HepG2 (cell line): ENCODE measurements at regions not wholly inside any gene's neighbourhood (a gene's known extent, or its start where the extent isn't known, plus 50 kb on each side); places are given as distances from the start of the nearest gene placed in this dataset.

Source experiments
- ATAC-seq: fragments of 200-7000 bp; cut with Tn5 transposase; 3 replicates; pipeline ENCODE4 v1.9.1; 2020; ENCODE audit warnings: mild to moderate bottlenecking, moderate library complexity
- BruUV-seq: library from RNA; stranded (reverse); fragments of 400-500 nt; replicated peaks from 2 replicates; lab custom pipeline; 2021; lab: Mats Ljungman, UMichigan
- CTCF ChIA-PET: fragments of 300-600 bp; formaldehyde crosslinking; extraction: SDS; loops from one replicate; lab custom pipeline; 2021; ENCODE audit warnings: low total read pairs, inconsistent platforms, low intra/inter-chr PET ratio; lab: Yijun Ruan, JAX
- POLR2A ChIA-PET: fragments of 350-600 bp; sonication (Branson Sonifier 250); formaldehyde crosslinking; loops from one replicate; lab custom pipeline; 2020; ENCODE audit warnings: antibody characterized with exemption, inconsistent platforms; lab: Yijun Ruan, JAX
- DNase-seq: peaks from one replicate; pipeline ENCODE4 v3.0.0-alpha.2; 2015; ENCODE audit warnings: low spot score
- FAIRE-seq: peaks from 3 replicates; lab custom pipeline; 2011; peaks lifted over from hg19 to GRCh38; lab: Jason Lieb, UNC
- H2AFZ ChIP-seq: one replicate; pipeline ENCODE4 v1.6.1; 2011; ENCODE audit warnings: low read length, inconsistent platforms
- H3K27ac ChIP-seq: fragments of 300-600 bp; 3 replicates; pipeline ENCODE4 v1.8.0; 2011; ENCODE audit warnings: mixed run types, mild to moderate bottlenecking, mixed read lengths, low read length, inconsistent platforms; ENCODE audit not compliant: insufficient read depth; ENCODE audit errors: extremely low read length
- H3K27me3 ChIP-seq, 2 experiments: fragments of 200-600 bp in 1 of 2; 2 replicates in 1 of 2; 3 replicates in 1 of 2; pipeline versions ENCODE4 v1.6.0 to v1.8.0; 2011; ENCODE audit warnings: low read length in 2 of 2, mild to moderate bottlenecking in 2 of 2, moderate library complexity in 2 of 2, inconsistent platforms in 1 of 2; ENCODE audit not compliant: insufficient read depth in 2 of 2, control insufficient read depth in 1 of 2
- H3K36me3 ChIP-seq, 2 experiments: fragments of 200-600 bp in 1 of 2; replicated peaks in 1 of 2; 2 replicates in 1 of 2; 3 replicates in 1 of 2; pipeline versions ENCODE4 v1.5.1 to v1.8.0; 2011; ENCODE audit warnings: low read length in 2 of 2, inconsistent platforms in 1 of 2; ENCODE audit not compliant: insufficient read depth in 2 of 2, control insufficient read depth in 1 of 2
- H3K4me1 ChIP-seq: 2 replicates; pipeline ENCODE4 v1.5.1; 2012; ENCODE audit warnings: low read length, inconsistent platforms; ENCODE audit not compliant: insufficient read depth
- H3K4me2 ChIP-seq: 2 replicates; pipeline ENCODE4 v1.6.0; 2011; ENCODE audit warnings: low read depth, low read length, inconsistent platforms
- H3K4me3 ChIP-seq, 3 experiments: fragments of 200-600 bp in 1 of 3; sonication (generic), shearing (Covaris generic) in 1 of 3; replicated peaks in 1 of 3; 2 replicates each; pipeline ENCODE4 v1.5.1; 2011 to 2016; ENCODE audit warnings: low read length in 3 of 3, inconsistent platforms in 2 of 3, low read depth in 2 of 3, mild to moderate bottlenecking in 2 of 3, control low read depth in 1 of 3, mixed read lengths in 1 of 3; ENCODE audit not compliant: insufficient read depth in 1 of 3
- H3K79me2 ChIP-seq: one replicate; pipeline ENCODE4 v1.6.1; 2011; ENCODE audit warnings: low read length, inconsistent platforms; ENCODE audit not compliant: insufficient read depth
- H3K9ac ChIP-seq: 2 replicates; pipeline ENCODE4 v1.6.0; 2011; ENCODE audit warnings: mild to moderate bottlenecking, low read depth, low read length, inconsistent platforms; ENCODE audit not compliant: insufficient read depth
- H3K9me3 ChIP-seq: 2 replicates; pipeline ENCODE4 v1.5.1; 2012; ENCODE audit warnings: mild to moderate bottlenecking, low read length
- H4K20me1 ChIP-seq: 2 replicates; pipeline ENCODE4 v1.6.0; 2011; ENCODE audit warnings: inconsistent platforms, mild to moderate bottlenecking, low read length, moderate library complexity; ENCODE audit not compliant: insufficient read depth
- CCDC6 ChIP-seq: sonication (generic); formaldehyde crosslinking; IDR thresholded peaks from 2 replicates; pipeline ENCODE4 v1.8.1; 2022; ENCODE audit warnings: mild to moderate bottlenecking, missing genetic modification reagents, moderate library complexity
- FOXP1 ChIP-seq, 2 experiments: fragments of 450-650 bp in 1 of 2; IDR thresholded peaks; 2 replicates each; pipeline ENCODE4 v1.6.1; 2017 to 2018; ENCODE audit warnings: antibody characterized with exemption in 1 of 2
- HNRNPK ChIP-seq: fragments of 200-400 bp; formaldehyde crosslinking; IDR thresholded peaks from 2 replicates; pipeline ENCODE4 v1.6.1; 2018; ENCODE audit warnings: low read length, low read depth, moderate library complexity, mild to moderate bottlenecking; ENCODE audit not compliant: poor library complexity, severe bottlenecking
- SRSF1 ChIP-seq: fragments of 200-400 bp; formaldehyde crosslinking; optimal IDR thresholded peaks from 2 replicates; pipeline ENCODE3; 2017; ENCODE audit warnings: mild to moderate bottlenecking, low read depth, low read length, moderate library complexity
- ZNF138 ChIP-seq: sonication (generic); formaldehyde crosslinking; IDR thresholded peaks from 2 replicates; pipeline ENCODE4 v1.5.0; 2020; ENCODE audit warnings: mild to moderate bottlenecking, low read depth, missing genetic modification reagents
- ZNF205 ChIP-seq: IDR thresholded peaks from 2 replicates; pipeline ENCODE4 v1.6.1; 2018; ENCODE audit warnings: missing biosample characterization, missing genetic modification reagents
- WGBS: methylation state at CpG from one replicate; pipeline ENCODE4 v1.1.6; 2017; ENCODE audit warnings: low lambda C conversion rate; 5-methylcytosine and 5-hydroxymethylcytosine counted together
- in situ Hi-C: cut with HindIII; loops from 2 replicates; pipeline ENCODE4 v1.10.0; 2017; ENCODE audit warnings: low pct_unique_long_range_greater_than_20kb; ENCODE audit not compliant: extremely low pct_ligation_motif_present
- intact Hi-C: fragments of 100-400 bp; cut with micrococcal nuclease; formaldehyde crosslinking; loops from one replicate; pipeline ENCODE4 v1.10.0; 2022; ENCODE audit not compliant: unreplicated experiment
- TF ChIP-seq, protein P1 (sequence below): IDR thresholded peaks from 2 replicates; pipeline ENCODE4 v1.6.1; 2016; ENCODE audit warnings: low read depth
- TF ChIP-seq, protein P2 (sequence below): sonication (generic); formaldehyde crosslinking; IDR thresholded peaks from 2 replicates; pipeline ENCODE4 v1.4.0; 2020; ENCODE audit warnings: missing genetic modification reagents

DNA sequence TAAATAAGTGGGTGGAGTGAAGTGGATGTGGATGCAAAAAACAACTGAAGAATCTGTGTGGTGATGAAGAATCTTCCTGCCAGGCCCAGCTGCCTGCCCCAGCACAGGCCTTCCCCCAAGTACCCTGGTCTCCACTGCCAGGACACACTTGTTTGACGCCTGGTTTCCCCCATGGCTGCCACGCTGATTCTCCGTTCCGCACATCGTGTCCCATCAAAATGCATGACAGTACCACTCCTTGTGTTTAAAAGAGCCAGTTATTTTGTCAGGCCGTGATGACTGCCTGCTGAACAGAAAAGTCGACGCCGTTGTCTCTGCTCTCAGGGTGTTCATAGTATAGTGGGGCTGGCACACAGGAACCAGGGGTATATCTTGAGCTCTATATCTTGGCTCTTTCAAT is 50.3 kb upstream of the KYNU start (continued):
- TF ChIP-seq, protein P1, sequence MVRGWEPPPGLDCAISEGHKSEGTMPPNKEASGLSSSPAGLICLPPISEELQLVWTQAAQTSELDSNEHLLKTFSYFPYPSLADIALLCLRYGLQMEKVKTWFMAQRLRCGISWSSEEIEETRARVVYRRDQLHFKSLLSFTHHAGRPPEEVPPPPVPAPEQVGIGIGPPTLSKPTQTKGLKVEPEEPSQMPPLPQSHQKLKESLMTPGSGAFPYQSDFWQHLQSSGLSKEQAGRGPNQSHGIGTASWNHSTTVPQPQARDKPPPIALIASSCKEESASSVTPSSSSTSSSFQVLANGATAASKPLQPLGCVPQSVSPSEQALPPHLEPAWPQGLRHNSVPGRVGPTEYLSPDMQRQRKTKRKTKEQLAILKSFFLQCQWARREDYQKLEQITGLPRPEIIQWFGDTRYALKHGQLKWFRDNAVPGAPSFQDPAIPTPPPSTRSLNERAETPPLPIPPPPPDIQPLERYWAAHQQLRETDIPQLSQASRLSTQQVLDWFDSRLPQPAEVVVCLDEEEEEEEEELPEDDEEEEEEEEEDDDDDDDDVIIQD: no peak

DNA sequence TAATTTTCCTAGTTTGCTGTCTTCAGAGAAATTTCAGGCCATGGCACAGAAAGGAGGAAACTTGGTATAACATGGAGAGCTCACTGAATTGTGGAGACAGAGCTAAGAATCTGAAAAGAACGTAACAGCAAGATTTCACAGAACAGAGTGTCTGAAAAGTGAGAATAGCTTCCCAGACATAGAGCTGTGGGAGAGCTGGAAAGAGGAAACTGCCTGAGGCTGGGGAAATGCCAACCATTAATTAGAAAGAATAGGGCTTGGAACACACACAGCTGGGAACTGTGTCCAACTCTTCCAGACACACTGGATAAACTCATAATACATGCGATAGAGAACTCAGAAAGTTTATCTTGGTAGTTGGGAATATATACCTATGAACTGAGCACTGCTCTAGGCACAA is 51.6 kb upstream of the KYNU start:
- Histone ChIP-seq H3K27ac (no peak overlapping the region), H3K9me3 (no peaks in the 10 kb centered on the region), H3K27me3 (no peaks in the 10 kb centered on the region), H3K9ac (no peak overlapping the region), H3K4me2 (no peak overlapping the region), H3K4me1 (no peaks in the 10 kb centered on the region), H3K36me3 (no peaks in the 10 kb centered on the region), H3K79me2 (no peaks in the 10 kb centered on the region), H2AFZ (no peak overlapping the region), H3K4me3 (no peak overlapping the region), H4K20me1 (no peaks in the 10 kb centered on the region)
- no peak for DNase-seq
- 52% methylated on average over 2 of the region's 2 CpGs for WGBS
- ChIA-PET POLR2A (no interaction called here), CTCF (no interaction called here)
- no peak for FAIRE-seq
- in situ Hi-C loops (no loop called here), intact Hi-C loops (no loop called here)
- no peak for ATAC-seq
- no TSS peak for BruUV-seq
- TF ChIP-seq CCDC6: no peak
- no peak for TF ChIP-seq ZNF138 (CRISPR knock-in tag)
- no peak for TF ChIP-seq HNRNPK
- TF ChIP-seq, protein P2, sequence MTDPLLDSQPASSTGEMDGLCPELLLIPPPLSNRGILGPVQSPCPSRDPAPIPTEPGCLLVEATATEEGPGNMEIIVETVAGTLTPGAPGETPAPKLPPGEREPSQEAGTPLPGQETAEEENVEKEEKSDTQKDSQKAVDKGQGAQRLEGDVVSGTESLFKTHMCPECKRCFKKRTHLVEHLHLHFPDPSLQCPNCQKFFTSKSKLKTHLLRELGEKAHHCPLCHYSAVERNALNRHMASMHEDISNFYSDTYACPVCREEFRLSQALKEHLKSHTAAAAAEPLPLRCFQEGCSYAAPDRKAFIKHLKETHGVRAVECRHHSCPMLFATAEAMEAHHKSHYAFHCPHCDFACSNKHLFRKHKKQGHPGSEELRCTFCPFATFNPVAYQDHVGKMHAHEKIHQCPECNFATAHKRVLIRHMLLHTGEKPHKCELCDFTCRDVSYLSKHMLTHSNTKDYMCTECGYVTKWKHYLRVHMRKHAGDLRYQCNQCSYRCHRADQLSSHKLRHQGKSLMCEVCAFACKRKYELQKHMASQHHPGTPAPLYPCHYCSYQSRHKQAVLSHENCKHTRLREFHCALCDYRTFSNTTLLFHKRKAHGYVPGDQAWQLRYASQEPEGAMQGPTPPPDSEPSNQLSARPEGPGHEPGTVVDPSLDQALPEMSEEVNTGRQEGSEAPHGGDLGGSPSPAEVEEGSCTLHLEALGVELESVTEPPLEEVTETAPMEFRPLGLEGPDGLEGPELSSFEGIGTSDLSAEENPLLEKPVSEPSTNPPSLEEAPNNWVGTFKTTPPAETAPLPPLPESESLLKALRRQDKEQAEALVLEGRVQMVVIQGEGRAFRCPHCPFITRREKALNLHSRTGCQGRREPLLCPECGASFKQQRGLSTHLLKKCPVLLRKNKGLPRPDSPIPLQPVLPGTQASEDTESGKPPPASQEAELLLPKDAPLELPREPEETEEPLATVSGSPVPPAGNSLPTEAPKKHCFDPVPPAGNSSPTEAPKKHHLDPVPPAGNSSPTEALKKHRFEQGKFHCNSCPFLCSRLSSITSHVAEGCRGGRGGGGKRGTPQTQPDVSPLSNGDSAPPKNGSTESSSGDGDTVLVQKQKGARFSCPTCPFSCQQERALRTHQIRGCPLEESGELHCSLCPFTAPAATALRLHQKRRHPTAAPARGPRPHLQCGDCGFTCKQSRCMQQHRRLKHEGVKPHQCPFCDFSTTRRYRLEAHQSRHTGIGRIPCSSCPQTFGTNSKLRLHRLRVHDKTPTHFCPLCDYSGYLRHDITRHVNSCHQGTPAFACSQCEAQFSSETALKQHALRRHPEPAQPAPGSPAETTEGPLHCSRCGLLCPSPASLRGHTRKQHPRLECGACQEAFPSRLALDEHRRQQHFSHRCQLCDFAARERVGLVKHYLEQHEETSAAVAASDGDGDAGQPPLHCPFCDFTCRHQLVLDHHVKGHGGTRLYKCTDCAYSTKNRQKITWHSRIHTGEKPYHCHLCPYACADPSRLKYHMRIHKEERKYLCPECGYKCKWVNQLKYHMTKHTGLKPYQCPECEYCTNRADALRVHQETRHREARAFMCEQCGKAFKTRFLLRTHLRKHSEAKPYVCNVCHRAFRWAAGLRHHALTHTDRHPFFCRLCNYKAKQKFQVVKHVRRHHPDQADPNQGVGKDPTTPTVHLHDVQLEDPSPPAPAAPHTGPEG (CRISPR knock-in tag): no peak
- TF ChIP-seq FOXP1 (IDR thresholded peaks at IDR 0.05): no peak
- no peak for TF ChIP-seq FOXP1 (CRISPR knock-in tag; IDR thresholded peaks at IDR 0.05)
- no peak for TF ChIP-seq SRSF1
- no peak for TF ChIP-seq ZNF205 (CRISPR knock-in tag)
